Right ventricle myocardium superior (tissue), 1 donor: ENCODE measurements at regions not wholly inside any gene's neighbourhood (a gene's known extent, or its start where the extent isn't known, plus 50 kb on each side); places are given as distances from the start of the nearest gene placed in this dataset.

Experiments used
- ATAC-seq: fragments of 200-7000 bp; cut with Tn5 transposase; one replicate; pipeline ENCODE4 v1.9.1; 2020; ENCODE audit warnings: mild to moderate bottlenecking; ENCODE audit not compliant: poor library complexity
- DNase-seq: peaks from one replicate; pipeline ENCODE4 v3.0.0-alpha.2; 2020
- intact Hi-C: fragments of 100-400 bp; cut with DNase I; formaldehyde crosslinking; loops from one replicate; pipeline ENCODE4 v1.11.2; 2022
- donor health status: DM: no; HTN: yes; CAD: no; lungs with severe emphysema.

- DNase-seq: no peak
- intact Hi-C loops: no loop called here
- ATAC-seq: peak; percentile 63
These were observed 1261.0 kb upstream of the SLC10A2 start for GRCh38 chr13:104327211-104327610.

- ATAC-seq: no peak
These were observed 1260.3 kb upstream of the SLC10A2 start for GRCh38 chr13:104326523-104326922.

GRCh38 chr13:104321756-104322155 lies 1255.5 kb upstream of the SLC10A2 start:
- ATAC-seq: no peak

More at GRCh38 chr13:104326523-104326922, 1260.3 kb upstream of the SLC10A2 start:
- intact Hi-C loops: no loop called here
- DNase-seq: no peak

GRCh38 chr13:104320446-104320845 lies 1254.2 kb upstream of the SLC10A2 start:
- intact Hi-C loops: no loop called here
- DNase-seq: no peak
- no peak for ATAC-seq

More at GRCh38 chr13:104321756-104322155, 1255.5 kb upstream of the SLC10A2 start:
- no peak for DNase-seq
- intact Hi-C loops: no loop called here

GRCh38 chr13:104318121-104318520 lies 1251.9 kb upstream of the SLC10A2 start:
- DNase-seq: no peak
- ATAC-seq: no peak
- intact Hi-C loops: no loop called here

- DNase-seq (no peak), ATAC-seq (no peak)
- intact Hi-C loops: no loop called here
These were observed 1249.4 kb upstream of the SLC10A2 start for GRCh38 chr13:104315606-104316005.

- ATAC-seq (no peak), DNase-seq (no peak)
- intact Hi-C loops: no loop called here
These were observed 1248.8 kb upstream of the SLC10A2 start for GRCh38 chr13:104314926-104315535.

GRCh38 chr13:104314321-104314720 lies 1248.1 kb upstream of the SLC10A2 start:
- ATAC-seq: no peak
- DNase-seq: no peak
- intact Hi-C loops: no loop called here

- no peak for ATAC-seq
- intact Hi-C loops: no loop called here
These were observed 1244.6 kb upstream of the SLC10A2 start for GRCh38 chr13:104310861-104311260.

GRCh38 chr13:104309431-104309830 lies 1243.2 kb upstream of the SLC10A2 start:
- intact Hi-C loops: no loop called here
- ATAC-seq: no peak
- no peak for DNase-seq

More at GRCh38 chr13:104310861-104311260, 1244.6 kb upstream of the SLC10A2 start:
- DNase-seq: no peak

- no peak for ATAC-seq
These were observed 1235.2 kb upstream of the SLC10A2 start for GRCh38 chr13:104301171-104301975.

GRCh38 chr13:104297075-104297474 lies 1230.9 kb upstream of the SLC10A2 start:
- DNase-seq (no peak), ATAC-seq (no peak)
- intact Hi-C loops: no loop called here

More at GRCh38 chr13:104301171-104301975, 1235.2 kb upstream of the SLC10A2 start:
- DNase-seq: no peak
- intact Hi-C loops: no loop called here

- ATAC-seq (peak; percentile 46), DNase-seq (no peak)
- intact Hi-C loops: no loop called here
These were observed 1230.1 kb upstream of the SLC10A2 start for GRCh38 chr13:104296286-104296685.

- ATAC-seq: no peak
- intact Hi-C loops: no loop called here
- DNase-seq: no peak
These were observed 1229.3 kb upstream of the SLC10A2 start for GRCh38 chr13:104295537-104295936.

- DNase-seq (no peak), ATAC-seq (no peak)
- intact Hi-C loops: no loop called here
These were observed 1223.2 kb upstream of the SLC10A2 start for GRCh38 chr13:104289400-104289799.

GRCh38 chr13:104288496-104288895 lies 1222.3 kb upstream of the SLC10A2 start:
- intact Hi-C loops: no loop called here
- DNase-seq: no peak
- ATAC-seq: no peak

GRCh38 chr13:104286566-104287290 lies 1220.5 kb upstream of the SLC10A2 start:
- ATAC-seq: no peak
- intact Hi-C loops: no loop called here
- no peak for DNase-seq

GRCh38 chr13:104281910-104282309 lies 1215.7 kb upstream of the SLC10A2 start:
- ATAC-seq (peak; percentile 74), DNase-seq (peak; percentile 44)
- intact Hi-C loops: no loop called here

GRCh38 chr13:104270731-104271130 lies 1204.5 kb upstream of the SLC10A2 start:
- DNase-seq: no peak
- intact Hi-C loops: no loop called here

More at GRCh38 chr13:104270731-104271130, 1204.5 kb upstream of the SLC10A2 start:
- no peak for ATAC-seq
